ENCODE measurements at regions not wholly inside any gene's neighbourhood (a gene's known extent, or its start where the extent isn't known, plus 50 kb on each side); places are given as distances from the start of the nearest gene placed in this dataset.
A peak's percentile ranks its signal among the peaks of the same experiment; 100 is the strongest.
"Not testable (repeated sequence)": the region's sequence is repeated elsewhere in the genome, so short reads cannot be mapped to it uniquely, and the experiment has no call there.

GRCh38 chr12:22115711-22116110, 69.7 kb downstream of the CMAS start:
- DNase-seq (ENCODE audit: low spot score): no peak

- no peak for DNase-seq (ENCODE audit: low spot score)
Measured at GRCh38 chr12:22116376-22116775, 70.4 kb downstream of the CMAS start.

- no peak for DNase-seq (ENCODE audit: low spot score)
Measured at GRCh38 chr12:22117563-22118237, 71.7 kb downstream of the CMAS start.

DNA sequence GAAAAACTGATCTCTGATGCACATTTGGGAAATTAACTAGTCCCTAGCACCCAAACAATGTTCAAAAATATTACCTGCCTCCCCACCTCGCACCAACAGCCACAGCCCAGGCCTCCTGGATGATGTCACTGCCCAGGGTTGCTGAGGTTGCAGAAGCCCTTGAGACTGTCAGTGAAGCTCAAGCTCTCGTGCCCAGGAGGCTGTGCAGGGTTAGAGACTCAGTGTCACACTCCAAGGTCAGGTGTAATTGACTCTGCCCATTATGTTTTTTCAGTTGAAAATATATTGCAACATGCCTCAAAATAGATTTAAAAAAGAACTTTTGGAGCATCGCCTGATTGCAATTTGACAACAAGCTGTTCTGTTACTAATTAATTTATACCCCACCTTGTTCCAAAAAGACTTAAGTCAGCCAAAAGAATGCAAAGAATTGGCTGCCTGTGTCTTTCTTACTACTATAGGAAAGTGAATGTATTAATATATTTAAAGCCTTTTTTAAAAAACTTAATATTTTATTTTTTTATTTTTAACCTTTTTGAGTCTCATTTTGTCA, 72.3 kb downstream of the CMAS start:
- no peak for DNase-seq (ENCODE audit: low spot score)

GRCh38 chr12:22121224-22121623, 75.2 kb downstream of the CMAS start:
- peak; percentile 16 for DNase-seq (ENCODE audit: low spot score)

- no peak for DNase-seq (ENCODE audit: low spot score)
Measured at GRCh38 chr12:22122359-22122758, 76.3 kb downstream of the CMAS start.

- DNase-seq (ENCODE audit: low spot score): no peak
Measured at GRCh38 chr12:22124987-22125386, 79.0 kb downstream of the CMAS start.

- DNase-seq (ENCODE audit: low spot score): not testable (repeated sequence)
Measured at GRCh38 chr12:22126101-22126500, 80.1 kb downstream of the CMAS start.

DNA sequence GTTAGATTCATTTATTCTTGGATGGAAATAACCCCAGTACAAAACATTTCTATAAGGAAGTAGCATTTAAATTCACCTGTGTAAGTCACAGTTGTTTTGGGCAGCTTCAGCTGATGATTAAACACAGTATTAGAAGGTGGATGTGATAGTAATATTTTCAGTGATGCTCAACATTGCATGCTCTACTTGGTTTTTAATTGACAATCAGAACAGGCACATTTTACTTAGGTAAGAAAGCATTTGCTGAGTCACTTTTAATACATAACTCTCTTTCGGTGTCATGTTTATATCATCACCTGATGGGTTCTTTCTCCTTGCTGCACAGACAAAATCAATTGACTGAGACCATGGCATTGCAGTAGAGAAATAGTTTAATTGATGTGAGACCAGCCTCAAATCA, 80.7 kb downstream of the CMAS start:
- DNase-seq (ENCODE audit: low spot score): no peak

DNA sequence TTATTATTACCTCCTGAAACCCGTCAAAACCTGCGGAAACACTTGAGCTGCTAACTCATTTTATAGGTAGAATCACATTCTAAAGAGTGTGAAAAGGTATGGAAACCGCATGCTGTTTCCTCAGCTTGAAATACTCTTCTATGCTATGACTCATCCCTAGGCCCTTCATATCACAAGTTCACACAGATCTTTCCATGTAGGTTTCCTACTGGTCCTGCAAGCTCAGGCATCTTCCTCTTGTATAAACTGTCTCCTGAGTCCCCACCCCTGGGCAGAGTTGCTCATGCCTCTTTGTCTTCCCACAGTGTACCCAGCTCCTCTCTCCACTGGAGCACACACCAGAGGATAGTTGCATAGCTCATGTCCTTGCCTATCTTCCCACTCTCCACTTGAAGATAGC, 84.7 kb downstream of the CMAS start:
- DNase-seq (ENCODE audit: low spot score): no peak

DNA sequence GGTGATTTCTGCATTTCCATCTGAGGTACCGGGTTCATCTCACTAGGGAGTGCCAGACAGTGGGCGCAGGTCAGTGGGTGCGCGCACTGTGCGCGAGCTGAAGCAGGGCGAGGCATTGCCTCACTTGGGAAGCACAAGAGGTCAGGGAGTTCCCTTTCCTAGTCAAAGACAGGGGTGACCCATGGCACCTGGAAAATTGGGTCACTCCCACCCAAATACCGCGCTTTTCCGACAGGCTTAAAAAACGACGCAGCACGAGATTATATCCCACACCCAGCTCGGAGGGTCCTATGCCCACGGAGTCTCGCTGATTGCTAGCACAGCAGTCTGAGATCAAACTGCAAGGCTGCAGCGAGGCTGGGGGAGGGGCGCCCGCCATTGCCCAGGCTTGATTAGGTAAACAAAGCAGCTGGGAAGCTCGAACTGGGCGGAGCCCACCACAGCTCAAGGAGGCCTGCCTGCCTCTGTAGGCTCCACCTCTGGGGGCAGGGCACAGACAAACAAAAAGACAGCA, 90.6 kb downstream of the CMAS start:
- DNase-seq (ENCODE audit: low spot score): not testable (repeated sequence)

Measured in hematopoietic multipotent progenitor cell treated with erythropoietin and hydrocortisone succinate and interleukin-3 and kit ligand, for 15 days (in vitro differentiated cells).